ENCODE measurements at regions not wholly inside any gene's neighbourhood (a gene's known extent, or its start where the extent isn't known, plus 50 kb on each side); places are given as distances from the start of the nearest gene placed in this dataset.

- TF ChIP-seq ZNF274 (IDR thresholded peaks at IDR 0.05; ENCODE audit: low read length) (no peak), ZNF274 (tag by site-specific recombination; IDR thresholded peaks at IDR 0.05; ENCODE audit: borderline replicate concordance) (peak; percentile 58; the same call in 1 of the 2 replicates), PRDM4 (tag by site-specific recombination; IDR thresholded peaks at IDR 0.05) (no peak), ZFHX2 (tag by site-specific recombination; conservative IDR thresholded peaks at IDR 0.05) (peak; percentile 33; the same call in 1 of the 2 replicates), MYNN (tag by site-specific recombination; IDR thresholded peaks at IDR 0.05; ENCODE audit: borderline replicate concordance) (0 out of 2 replicates have a peak, but pooled peaks have one; percentile 14), ZNF701 (tag by site-specific recombination; IDR thresholded peaks at IDR 0.05) (0 out of 2 replicates have a peak, but pooled peaks have one; percentile 38), ZNF585B (tag by site-specific recombination; IDR thresholded peaks at IDR 0.05) (no peak), ZEB2 (tag by site-specific recombination; IDR thresholded peaks at IDR 0.05) (peak; percentile 93), SALL2 (tag by site-specific recombination; IDR thresholded peaks at IDR 0.05; ENCODE audit: borderline replicate concordance) (0 out of 2 replicates have a peak, but pooled peaks have one; percentile 15), ZNF157 (tag by site-specific recombination; IDR thresholded peaks at IDR 0.05) (peak; percentile 53; the same call in 1 of the 2 replicates), ZBTB48 (tag by site-specific recombination; IDR thresholded peaks at IDR 0.05) (peak; percentile 22; the same call in 1 of the 2 replicates), ZNF580 (tag by site-specific recombination; IDR thresholded peaks at IDR 0.05) (peak; percentile 82; the same call in 1 of the 2 replicates)
These were observed 72.0 kb upstream of the PDE10A start (continued) for GRCh38 chr6:165735065-165735464.

- TF ChIP-seq ZNF423 (tag by site-specific recombination; IDR thresholded peaks at IDR 0.05) (no peak), ZXDB (tag by site-specific recombination; IDR thresholded peaks at IDR 0.05) (no peak), ZNF362 (tag by site-specific recombination; IDR thresholded peaks at IDR 0.05) (no peak), ZNF350 (tag by site-specific recombination; IDR thresholded peaks at IDR 0.05) (no peak), ZNF37A (tag by site-specific recombination; IDR thresholded peaks at IDR 0.05) (no peak), REST (tag by site-specific recombination; IDR thresholded peaks at IDR 0.05) (no peak), ZNF175 (tag by site-specific recombination; IDR thresholded peaks at IDR 0.05) (no peak), ZNF747 (tag by site-specific recombination; IDR thresholded peaks at IDR 0.05) (no peak), ZSCAN18 (tag by site-specific recombination; IDR thresholded peaks at IDR 0.05) (no peak), ZBTB48 (tag by site-specific recombination; IDR thresholded peaks at IDR 0.05) (no peak), ZNF777 (tag by site-specific recombination; IDR thresholded peaks at IDR 0.05; ENCODE audit: borderline replicate concordance) (no peak), ZFP41 (tag by site-specific recombination; IDR thresholded peaks at IDR 0.05; ENCODE audit: borderline replicate concordance) (no peak), PRDM1 (tag by site-specific recombination; IDR thresholded peaks at IDR 0.05) (no peak), ZNF530 (tag by site-specific recombination; IDR thresholded peaks at IDR 0.05; ENCODE audit: low read depth) (no peak), INSM2 (tag by site-specific recombination; IDR thresholded peaks at IDR 0.05) (no peak)
- ChIA-PET POLR2A (no interaction called here), CTCF (interaction anchor here (1.2 kb wide), 1 partner anchor 125 kb away, joined by 3 read pairs; no protein-coding TSS in a partner anchor)
- Histone ChIP-seq H3K9me3 (ENCODE audit: control insufficient read depth, insufficient read depth, low read depth, low read length) (no peaks in the 10 kb centered on the region), H3K4me1 (ENCODE audit: control insufficient read depth, insufficient read depth, low read length) (no peaks in the 10 kb centered on the region), H3K27ac (ENCODE audit: extremely low read depth, low read depth, low read length) (no peak overlapping the region), H3K4me3 (ENCODE audit: low read depth, low read length) (no peak overlapping the region), H3K36me3 (ENCODE audit: control insufficient read depth in 2 of 2, insufficient read depth in 1 of 2, low read length in 2 of 2) (no peaks in the 10 kb centered on the region)
These were observed 70.4 kb upstream of the PDE10A start for GRCh38 chr6:165733489-165733791.

All from HEK293 (cell line).